ENCODE measurements at regions not wholly inside any gene's neighbourhood (a gene's known extent, or its start where the extent isn't known, plus 50 kb on each side); places are given as distances from the start of the nearest gene placed in this dataset.

DNA sequence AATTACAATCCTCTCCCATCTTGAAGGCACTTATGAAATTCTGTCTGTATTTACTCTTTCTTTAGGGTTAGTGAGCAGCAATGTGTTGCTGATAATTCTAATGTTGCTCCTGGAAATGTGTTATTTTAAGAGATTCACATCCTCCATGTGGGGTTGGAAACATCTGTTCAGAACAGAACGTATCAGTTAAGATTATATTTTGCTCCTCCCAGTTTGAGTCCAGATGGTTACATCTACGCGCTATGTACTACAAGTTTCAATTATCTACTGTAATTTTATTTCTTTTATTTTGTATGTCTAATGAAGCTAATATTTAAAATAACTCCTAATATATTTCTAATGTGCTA lies 250.6 kb upstream of the KLF6 start:
- TF ChIP-seq, protein P1, sequence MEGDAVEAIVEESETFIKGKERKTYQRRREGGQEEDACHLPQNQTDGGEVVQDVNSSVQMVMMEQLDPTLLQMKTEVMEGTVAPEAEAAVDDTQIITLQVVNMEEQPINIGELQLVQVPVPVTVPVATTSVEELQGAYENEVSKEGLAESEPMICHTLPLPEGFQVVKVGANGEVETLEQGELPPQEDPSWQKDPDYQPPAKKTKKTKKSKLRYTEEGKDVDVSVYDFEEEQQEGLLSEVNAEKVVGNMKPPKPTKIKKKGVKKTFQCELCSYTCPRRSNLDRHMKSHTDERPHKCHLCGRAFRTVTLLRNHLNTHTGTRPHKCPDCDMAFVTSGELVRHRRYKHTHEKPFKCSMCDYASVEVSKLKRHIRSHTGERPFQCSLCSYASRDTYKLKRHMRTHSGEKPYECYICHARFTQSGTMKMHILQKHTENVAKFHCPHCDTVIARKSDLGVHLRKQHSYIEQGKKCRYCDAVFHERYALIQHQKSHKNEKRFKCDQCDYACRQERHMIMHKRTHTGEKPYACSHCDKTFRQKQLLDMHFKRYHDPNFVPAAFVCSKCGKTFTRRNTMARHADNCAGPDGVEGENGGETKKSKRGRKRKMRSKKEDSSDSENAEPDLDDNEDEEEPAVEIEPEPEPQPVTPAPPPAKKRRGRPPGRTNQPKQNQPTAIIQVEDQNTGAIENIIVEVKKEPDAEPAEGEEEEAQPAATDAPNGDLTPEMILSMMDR (IDR thresholded peaks at IDR 0.05): no peak
- TF ChIP-seq POLR2AphosphoS5 (IDR thresholded peaks at IDR 0.05): no peak
- no peak for TF ChIP-seq POLR2A (IDR thresholded peaks at IDR 0.05)
- no peak for TF ChIP-seq EP300 (IDR thresholded peaks at IDR 0.05)

All from sigmoid colon (tissue), 4 donors.